HG03066 (cell line): ENCODE measurements at regions not wholly inside any gene's neighbourhood (a gene's known extent, or its start where the extent isn't known, plus 50 kb on each side); places are given as distances from the start of the nearest gene placed in this dataset.

Experiments
- ATAC-seq: cut with Tn5 transposase; IDR thresholded peaks from one replicate; pipeline ENCODE4 v1.9.1; 2021; ENCODE audit warnings: low read depth; ENCODE audit not compliant: unreplicated experiment

GRCh38 chr22:22082960-22083359, 100.4 kb upstream of the TOP3B start:
- no peak for ATAC-seq

GRCh38 chr22:22082229-22082835, 99.7 kb upstream of the TOP3B start:
- ATAC-seq = no peak

- no peak for ATAC-seq
Observed at GRCh38 chr22:22080270-22080669, 97.7 kb upstream of the TOP3B start.

GRCh38 chr22:22079404-22080148, 97.0 kb upstream of the TOP3B start:
- ATAC-seq = no peak

- no peak for ATAC-seq
Observed at GRCh38 chr22:22078329-22078728, 95.7 kb upstream of the TOP3B start.

- no peak for ATAC-seq
Observed at GRCh38 chr22:22076932-22077703, 94.5 kb upstream of the TOP3B start.

GRCh38 chr22:22076361-22076760, 93.8 kb upstream of the TOP3B start:
- ATAC-seq = no peak

GRCh38 chr22:22075382-22076163, 93.0 kb upstream of the TOP3B start:
- ATAC-seq = no peak

GRCh38 chr22:22074634-22075381, 92.2 kb upstream of the TOP3B start:
- ATAC-seq = no peak

- no peak for ATAC-seq
Observed at GRCh38 chr22:22073769-22074561, 91.4 kb upstream of the TOP3B start.

GRCh38 chr22:22072169-22072836, 89.7 kb upstream of the TOP3B start:
- no peak for ATAC-seq

- no peak for ATAC-seq
Observed at GRCh38 chr22:22071455-22071854, 88.9 kb upstream of the TOP3B start.

GRCh38 chr22:22070371-22070824, 87.8 kb upstream of the TOP3B start:
- ATAC-seq = no peak

GRCh38 chr22:22069450-22070370, 87.1 kb upstream of the TOP3B start:
- no peak for ATAC-seq

GRCh38 chr22:22068657-22069056, 86.1 kb upstream of the TOP3B start:
- ATAC-seq = no peak

- ATAC-seq = no peak
Observed at GRCh38 chr22:22068025-22068424, 85.4 kb upstream of the TOP3B start.

GRCh38 chr22:22067192-22067591, 84.6 kb upstream of the TOP3B start:
- ATAC-seq = no peak

- ATAC-seq = no peak
Observed at GRCh38 chr22:22064580-22064979, 82.0 kb upstream of the TOP3B start.
